ENCODE measurements at regions not wholly inside any gene's neighbourhood (a gene's known extent, or its start where the extent isn't known, plus 50 kb on each side); places are given as distances from the start of the nearest gene placed in this dataset.

GRCh38 chr9:99441829-99442228 lies 219.7 kb downstream of the SEC61B start:
- no peak for ATAC-seq

- ATAC-seq: no peak
Observed at GRCh38 chr9:99445371-99445891, 223.3 kb downstream of the SEC61B start.

GRCh38 chr9:99445920-99446319 lies 223.8 kb downstream of the SEC61B start:
- no peak for ATAC-seq

GRCh38 chr9:99447951-99448350 lies 225.9 kb downstream of the SEC61B start:
- ATAC-seq: no peak

GRCh38 chr9:99449726-99450125 lies 227.6 kb downstream of the SEC61B start:
- ATAC-seq: no peak

GRCh38 chr9:99451112-99451606 lies 229.1 kb downstream of the SEC61B start:
- no peak for ATAC-seq

- ATAC-seq: no peak
Observed at GRCh38 chr9:99457406-99457805, 235.3 kb downstream of the SEC61B start.

GRCh38 chr9:99457981-99458380 lies 235.9 kb downstream of the SEC61B start:
- ATAC-seq: no peak

- no peak for ATAC-seq
Observed at GRCh38 chr9:99459919-99460318, 237.8 kb downstream of the SEC61B start.

GRCh38 chr9:99463131-99463530 lies 241.0 kb downstream of the SEC61B start:
- ATAC-seq: no peak

GRCh38 chr9:99464568-99464967 lies 242.5 kb downstream of the SEC61B start:
- no peak for ATAC-seq

- no peak for ATAC-seq
Observed at GRCh38 chr9:99465231-99465907, 243.3 kb downstream of the SEC61B start.

- no peak for ATAC-seq
Observed at GRCh38 chr9:99466104-99466503, 244.0 kb downstream of the SEC61B start.

GRCh38 chr9:99466781-99467180 lies 244.7 kb downstream of the SEC61B start:
- no peak for ATAC-seq

GRCh38 chr9:99471033-99471432 lies 249.0 kb downstream of the SEC61B start:
- ATAC-seq: peak in 1 of 2 donors; percentile 24

- ATAC-seq: no peak
Observed at GRCh38 chr9:99472240-99472915, 250.3 kb downstream of the SEC61B start.

GRCh38 chr9:99472916-99473245 lies 250.8 kb downstream of the SEC61B start:
- no peak for ATAC-seq

- ATAC-seq: no peak
Observed at GRCh38 chr9:99474186-99474585, 252.1 kb downstream of the SEC61B start.

- no peak for ATAC-seq
Observed at GRCh38 chr9:99475401-99476065, 253.5 kb downstream of the SEC61B start.

- no peak for ATAC-seq
Observed at GRCh38 chr9:99478469-99479027, 256.5 kb downstream of the SEC61B start.

- no peak for ATAC-seq
Observed at GRCh38 chr9:99479929-99480328, 257.8 kb downstream of the SEC61B start.

- no peak for ATAC-seq
Observed at GRCh38 chr9:99485459-99485858, 263.4 kb downstream of the SEC61B start.

GRCh38 chr9:99486684-99487083 lies 264.6 kb downstream of the SEC61B start:
- no peak for ATAC-seq
